Putamen (tissue), 1 donor: ENCODE measurements at regions not wholly inside any gene's neighbourhood (a gene's known extent, or its start where the extent isn't known, plus 50 kb on each side); places are given as distances from the start of the nearest gene placed in this dataset.
"Not testable (repeated sequence)": the region's sequence is repeated elsewhere in the genome, so short reads cannot be mapped to it uniquely, and the experiment has no call there.

Experiments
- DNase-seq: peaks from one replicate; pipeline ENCODE4 v3.0.0-alpha.2; 2016; ENCODE audit warnings: low spot score

DNA sequence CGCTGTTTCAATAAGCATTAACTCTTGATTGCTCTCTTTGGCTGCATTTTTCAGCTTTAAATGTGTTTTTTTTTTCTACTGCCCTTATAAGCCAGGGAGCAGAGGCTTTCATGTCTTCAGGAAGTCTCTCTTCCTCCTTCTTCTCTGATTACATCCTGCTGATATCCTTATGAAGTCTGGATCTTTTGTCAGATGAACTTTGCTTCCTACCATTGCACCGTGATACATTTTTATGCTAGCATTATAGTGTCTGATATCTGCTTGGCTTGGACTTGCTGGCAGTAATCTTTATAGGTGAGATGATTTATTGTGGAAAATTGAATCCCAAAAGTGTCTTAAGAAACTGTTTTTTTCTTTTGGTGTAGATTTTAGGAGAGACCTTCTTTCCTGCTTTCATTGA is 160.4 kb upstream of the CFAP20DC start:
- no peak for DNase-seq

DNA sequence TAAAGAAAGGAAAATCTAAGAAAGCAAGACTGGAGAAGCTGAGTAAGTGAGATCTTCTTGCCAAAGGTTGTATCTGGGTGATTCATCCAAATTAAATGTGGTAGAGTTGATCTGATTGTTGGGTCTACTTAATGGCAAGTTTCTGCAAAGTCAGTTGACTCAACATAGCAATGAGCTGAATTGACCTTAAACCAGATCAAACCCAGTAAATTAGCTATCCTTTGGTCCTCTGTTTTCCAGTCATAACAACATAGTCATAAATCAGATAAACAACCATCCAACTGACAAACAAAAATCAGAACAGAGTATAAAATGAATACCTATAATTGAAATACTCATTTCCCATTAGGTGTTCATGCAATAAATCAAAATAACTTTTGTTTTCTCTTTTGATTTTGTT is 142.6 kb upstream of the CFAP20DC start:
- no peak for DNase-seq

DNA sequence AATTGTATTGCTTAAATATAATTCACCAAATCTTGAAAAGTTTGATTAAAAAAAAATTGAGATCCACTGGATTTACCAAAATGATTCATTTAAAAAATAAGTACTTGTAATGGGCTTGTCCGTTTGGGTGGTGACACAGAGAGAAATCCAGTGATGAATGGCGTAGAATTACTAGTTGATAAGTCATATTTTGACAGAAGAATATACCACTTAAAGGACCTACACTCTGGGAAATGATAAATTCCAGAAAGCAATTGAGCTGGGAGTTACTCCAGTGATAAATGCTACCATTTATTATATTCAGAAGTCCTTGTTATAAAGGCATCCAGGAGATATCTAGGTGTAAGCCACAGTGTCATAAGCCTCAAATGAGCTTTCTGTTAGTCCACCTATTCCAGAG is 141.8 kb upstream of the CFAP20DC start:
- DNase-seq = no peak

DNA sequence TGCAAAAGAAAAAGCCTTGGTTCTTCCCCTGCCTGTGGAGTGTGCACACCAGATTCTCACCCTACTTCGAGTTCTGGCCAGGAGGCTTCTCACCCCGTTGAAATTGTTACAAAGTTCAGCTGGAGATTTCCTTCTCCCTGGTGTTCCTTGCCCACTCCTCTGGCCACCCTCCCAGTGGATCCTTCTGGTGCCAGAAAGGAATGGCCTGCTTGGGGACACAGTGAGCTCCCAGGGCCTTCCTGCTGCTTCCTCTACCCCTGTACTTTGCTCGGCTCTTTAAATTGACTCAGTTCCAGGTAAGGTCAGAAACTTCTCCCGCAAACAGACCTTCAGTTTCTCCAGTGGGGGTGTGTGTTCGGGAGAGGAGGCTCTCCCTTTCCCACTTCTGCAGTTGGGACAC is 140.1 kb upstream of the CFAP20DC start:
- DNase-seq = no peak

DNA sequence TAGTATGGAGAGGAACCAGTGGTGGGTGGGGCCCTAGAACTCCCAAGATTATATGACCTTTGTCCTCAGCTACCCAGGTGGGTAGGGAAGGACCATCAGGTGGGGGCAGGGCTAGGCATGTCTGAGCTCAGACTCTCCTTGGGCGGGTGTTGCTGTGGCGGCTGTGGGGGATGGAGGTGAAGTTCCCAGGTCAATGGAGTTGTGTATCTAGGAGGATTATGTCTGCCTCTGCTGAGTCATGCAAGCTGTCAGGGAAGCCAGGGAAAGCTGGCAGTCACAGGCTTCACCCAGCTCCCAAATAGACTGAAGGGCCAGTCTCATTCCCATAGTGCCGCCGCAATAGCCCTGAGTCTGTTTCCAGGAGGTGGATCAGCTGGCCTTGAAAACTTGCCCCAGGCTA is 139.7 kb upstream of the CFAP20DC start:
- DNase-seq = no peak

DNA sequence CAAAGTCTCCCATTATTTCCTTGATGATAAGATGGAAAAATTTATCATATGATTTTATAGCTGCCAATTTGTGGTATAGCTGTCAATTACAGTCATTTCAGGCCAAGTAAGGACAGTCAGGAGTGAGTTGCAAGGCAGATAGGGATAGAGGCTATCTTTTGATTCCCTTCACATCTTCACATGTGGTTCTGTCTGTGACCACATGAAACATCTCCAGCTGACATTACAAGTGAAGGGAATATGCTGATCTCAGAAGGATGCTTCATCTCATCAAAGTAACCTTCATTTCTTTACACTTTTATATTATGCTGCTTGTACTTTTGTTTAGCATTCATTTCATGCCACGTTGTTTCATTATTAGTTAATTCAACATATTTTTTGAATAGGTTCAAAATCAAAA is 136.9 kb upstream of the CFAP20DC start:
- DNase-seq = no peak

DNA sequence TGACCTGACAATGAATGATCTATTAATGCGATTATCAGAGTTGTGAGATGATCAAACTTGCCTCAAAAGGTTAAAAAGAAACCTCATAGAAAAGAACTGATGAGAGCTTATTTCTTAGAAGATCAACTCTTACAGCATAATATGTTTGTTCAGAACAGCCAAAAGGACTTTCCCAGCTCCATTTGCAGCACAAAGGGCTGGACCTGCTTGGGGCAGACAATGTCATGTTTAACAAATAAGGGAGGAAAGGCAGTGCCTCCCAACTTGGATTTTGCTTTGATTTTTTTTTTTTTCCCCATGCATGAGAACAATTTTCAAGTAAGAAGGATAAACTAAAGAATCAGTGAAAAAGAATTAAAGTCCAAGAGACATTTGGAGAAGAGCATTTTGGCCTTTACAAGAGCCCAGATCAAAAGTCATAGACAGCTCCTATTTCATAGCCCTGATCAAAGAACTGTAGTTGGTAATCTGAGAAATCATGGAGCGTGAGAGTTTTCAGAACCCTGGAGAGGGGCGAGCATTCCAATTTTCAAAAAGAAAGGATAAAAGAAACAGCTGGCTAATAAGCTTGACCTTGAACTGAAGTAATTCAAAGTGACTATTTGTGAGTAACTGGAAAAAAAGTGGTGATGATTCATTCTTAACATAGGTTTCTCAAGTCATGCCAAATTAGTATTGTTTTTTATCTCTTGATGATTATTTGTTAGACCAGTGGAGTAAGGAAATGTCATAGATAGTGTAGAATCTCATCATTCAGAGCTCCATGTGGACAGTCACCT is 136.0 kb upstream of the CFAP20DC start:
- DNase-seq = no peak

DNA sequence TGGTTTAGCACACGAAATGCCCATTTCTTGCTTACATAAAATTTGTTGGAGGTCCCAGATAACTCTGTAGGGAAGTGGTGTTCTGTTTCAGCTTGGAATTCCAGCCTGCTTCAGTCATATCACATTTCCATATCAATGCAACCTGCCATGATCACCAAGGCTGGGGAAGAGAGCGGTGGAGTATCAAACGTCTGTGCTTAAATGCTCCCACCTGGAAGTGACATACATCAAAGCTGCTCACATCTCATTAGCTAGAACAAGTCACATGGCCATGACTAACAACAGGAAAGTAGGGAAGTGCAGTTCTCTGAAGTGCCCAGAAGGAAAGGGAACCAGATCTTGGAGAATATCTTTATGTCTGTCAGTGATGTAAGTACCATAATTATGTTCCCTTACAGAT is 130.2 kb upstream of the CFAP20DC start:
- no peak for DNase-seq

DNA sequence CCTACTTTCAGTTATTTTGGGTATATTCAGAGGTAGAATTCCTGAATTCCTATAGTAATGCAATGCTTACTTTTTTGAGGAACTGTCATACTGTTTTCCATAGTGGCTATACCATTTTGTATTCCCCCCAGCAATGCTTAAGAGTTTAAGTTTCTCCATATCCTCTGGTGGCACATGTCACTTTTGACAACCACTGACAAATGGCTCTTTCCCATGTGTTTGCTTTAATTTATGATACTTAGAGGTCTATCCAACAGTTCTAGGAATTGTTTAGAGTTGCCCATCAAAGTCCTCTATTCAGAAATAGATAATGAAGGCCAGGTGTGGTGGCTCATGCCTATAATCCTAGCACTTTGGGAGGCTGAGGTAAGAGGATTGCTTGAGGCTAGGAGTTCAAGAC is 128.9 kb upstream of the CFAP20DC start:
- DNase-seq = no peak

DNA sequence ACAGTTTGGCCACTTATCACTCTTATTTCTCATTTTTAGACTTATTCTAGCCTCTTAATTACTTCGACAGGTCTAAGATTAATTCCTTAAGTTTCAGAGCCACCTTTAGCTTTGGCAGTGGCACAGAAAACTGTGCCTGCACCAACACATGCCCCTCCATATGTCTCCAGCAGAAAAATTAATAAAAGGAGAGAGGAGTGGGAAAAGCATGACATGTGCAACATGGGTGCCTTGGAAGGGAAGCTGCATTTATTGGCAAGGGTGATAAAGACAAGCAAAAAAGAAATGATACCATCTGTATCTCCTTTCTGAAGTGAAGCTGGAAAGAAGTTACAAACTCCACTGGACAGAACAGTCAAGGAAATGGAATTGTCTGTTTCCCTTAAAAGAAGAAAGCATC is 121.7 kb upstream of the CFAP20DC start:
- DNase-seq = no peak

DNA sequence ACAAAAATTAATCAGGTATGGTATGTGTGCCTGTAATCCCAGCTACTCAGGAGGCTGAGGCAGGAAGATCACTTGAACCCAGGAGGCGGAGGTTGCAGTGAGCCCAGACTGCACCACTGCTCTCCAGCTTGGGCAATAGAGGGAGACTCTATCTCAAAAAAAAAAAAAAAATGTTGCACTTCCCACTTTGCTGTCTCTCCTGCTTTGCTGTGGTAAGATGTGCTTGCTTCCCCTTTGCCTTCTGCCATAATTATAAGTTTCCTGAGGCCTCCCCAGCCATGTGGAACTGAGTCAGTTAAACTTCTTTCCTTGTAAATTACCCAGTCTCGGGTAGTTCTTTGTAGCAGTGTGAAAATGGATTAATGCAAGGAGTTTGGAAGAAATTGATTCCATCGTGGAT is 120.3 kb upstream of the CFAP20DC start:
- not testable (repeated sequence) for DNase-seq

DNA sequence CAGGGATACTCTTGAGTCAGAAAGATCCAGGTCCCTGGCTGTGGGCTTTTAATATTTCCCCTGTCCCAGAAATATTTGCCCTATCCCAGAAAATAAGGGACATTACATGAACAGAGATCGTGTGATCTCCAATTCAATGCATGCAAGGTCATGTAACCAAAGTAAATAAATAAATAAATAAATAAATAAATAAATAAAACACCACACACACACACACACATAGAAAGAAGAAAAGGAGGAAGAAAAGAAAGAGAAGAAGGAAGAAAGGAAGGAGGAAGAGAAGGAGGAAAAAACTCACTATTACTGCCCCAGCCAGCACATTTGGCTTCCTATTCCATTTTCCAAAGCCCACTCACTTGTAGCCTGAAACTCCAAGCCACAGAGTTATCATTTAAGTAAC is 117.9 kb upstream of the CFAP20DC start:
- no peak for DNase-seq

DNA sequence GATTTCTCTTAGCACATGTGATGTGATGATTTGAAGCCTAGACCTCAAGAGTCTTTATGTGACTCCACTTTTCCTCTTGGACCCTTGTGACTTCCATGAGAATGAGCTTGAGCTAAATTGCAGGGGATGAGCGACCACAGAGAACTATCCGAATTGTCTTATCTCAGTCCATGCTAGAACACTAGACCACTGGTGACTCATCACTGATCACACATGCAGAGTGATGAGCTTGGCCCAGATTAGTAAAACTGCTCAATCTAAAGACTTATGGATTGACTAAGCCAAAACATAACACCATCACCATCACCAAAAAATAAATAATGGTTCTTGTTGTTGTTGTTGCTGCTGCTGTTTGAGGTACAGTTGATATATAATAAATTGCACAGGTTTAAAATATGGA is 114.1 kb upstream of the CFAP20DC start:
- no peak for DNase-seq

DNA sequence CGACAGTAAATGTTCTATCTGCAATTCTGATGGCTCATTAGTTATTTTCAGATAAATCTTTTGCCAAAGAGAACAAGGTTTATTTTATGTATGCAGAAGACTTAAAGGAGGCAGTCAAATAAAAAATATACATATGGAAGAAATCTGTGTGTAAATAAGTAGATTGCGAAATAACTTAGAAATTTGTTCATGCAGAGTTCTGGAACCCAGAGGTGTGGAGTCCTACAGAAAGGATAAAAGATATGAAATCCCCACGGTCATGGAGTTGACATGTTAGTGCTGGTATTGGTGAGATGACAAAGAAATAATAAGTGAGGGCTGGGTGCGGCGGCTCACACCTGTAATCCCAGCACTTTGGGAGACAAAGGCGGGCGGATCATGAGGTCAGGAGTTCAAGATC is 111.2 kb upstream of the CFAP20DC start:
- no peak for DNase-seq

DNA sequence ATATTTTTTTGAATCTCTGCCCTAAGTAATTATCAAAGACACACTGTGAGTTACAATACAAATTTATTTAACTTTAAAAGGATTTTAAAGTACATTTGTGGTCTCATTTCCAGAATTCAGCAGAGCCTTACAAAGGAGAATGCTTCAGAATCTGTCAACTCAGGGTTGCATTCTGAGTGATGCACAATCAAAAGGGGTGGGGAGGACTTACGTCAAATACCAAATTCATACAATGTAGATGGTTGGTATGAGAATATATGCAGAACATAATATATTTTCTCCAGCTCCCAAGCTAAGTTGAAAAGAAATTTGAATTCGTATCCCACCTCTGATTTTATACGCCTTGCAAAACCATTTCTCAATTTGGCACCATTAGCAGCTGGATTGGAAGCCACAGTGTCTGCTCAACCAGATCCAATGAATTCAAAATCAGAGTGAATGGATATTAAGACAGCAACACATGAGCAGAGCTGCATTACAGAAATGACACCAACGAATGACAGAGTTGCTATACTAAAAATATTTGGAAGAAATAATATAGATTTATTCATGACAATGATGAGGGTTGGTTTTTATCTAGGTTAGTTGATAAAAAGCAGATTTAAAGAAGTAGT is 110.4 kb upstream of the CFAP20DC start:
- DNase-seq = no peak

DNA sequence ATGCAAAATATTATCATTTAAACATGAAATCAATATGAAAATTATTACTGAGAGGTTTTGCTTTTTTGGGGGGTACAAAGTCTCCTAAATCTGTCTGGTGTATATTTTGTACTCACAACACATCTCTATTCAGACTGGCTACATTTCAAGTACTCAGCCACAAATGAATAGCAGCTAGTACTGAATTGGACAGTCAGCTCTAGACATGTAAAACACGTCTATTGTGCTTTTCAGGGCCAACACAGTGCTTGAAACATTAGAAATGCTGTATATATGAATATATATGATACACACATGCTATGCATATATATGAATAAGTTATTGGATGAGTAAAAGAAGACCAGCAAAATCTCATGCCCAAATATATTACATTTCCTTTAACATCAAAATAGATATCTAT is 103.8 kb upstream of the CFAP20DC start:
- no peak for DNase-seq

DNA sequence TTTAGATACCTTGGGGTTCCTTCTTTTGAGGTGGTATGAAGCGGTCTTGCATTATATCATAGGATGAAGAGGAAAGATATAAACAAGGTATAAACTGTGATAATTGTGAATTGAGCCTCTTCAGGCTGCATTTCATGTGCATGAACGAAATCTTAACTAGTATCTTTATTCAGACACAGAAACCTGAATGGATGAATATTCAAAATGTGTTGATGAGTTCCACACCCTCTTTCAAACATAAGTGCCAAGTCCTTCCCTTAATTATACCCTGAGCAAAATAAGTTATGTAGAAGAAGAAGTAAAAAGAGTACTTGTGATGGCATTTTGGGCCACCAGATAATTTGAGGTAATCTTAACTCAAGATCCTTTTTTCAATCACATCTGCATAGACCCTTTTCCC is 103.1 kb upstream of the CFAP20DC start:
- no peak for DNase-seq

DNA sequence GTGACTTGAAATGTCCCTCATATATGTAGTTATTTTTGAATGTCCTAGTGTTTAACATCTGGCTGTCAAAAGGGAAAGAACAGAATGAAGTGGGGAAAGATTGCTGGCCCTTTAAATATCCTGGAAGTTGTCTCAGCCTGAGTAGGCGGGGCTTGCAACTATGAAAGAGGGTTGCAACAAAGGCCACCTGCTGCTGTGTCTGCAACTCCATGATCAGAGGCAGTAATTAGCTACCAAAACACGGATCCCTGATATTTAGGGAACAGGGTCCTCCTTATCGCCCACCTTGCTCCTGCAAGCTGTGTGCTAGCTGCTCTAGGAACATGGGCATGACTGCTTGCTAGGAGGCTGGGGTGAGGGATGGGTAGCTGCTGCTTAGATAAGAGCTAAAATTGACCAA is 100.2 kb upstream of the CFAP20DC start:
- no peak for DNase-seq

DNA sequence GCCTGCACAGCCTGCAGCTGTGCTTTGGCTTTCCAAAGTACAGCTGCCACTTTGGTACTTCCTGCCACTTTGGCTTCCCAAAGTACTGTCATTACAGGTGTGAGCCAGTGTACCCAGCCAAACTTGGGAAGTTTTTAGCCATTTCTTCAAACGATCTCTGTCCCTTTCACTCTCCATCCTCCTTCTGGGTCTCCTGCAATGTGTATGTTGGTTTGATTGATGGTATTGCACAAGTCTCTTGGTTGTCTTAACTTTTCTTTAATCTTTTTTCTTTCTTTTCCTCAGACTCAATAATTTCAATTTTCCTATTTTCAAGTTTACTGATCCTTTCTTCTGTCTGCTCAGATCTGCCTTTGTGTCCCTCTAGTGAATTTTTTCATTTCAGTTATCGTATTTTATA is 99.3 kb upstream of the CFAP20DC start:
- no peak for DNase-seq

DNA sequence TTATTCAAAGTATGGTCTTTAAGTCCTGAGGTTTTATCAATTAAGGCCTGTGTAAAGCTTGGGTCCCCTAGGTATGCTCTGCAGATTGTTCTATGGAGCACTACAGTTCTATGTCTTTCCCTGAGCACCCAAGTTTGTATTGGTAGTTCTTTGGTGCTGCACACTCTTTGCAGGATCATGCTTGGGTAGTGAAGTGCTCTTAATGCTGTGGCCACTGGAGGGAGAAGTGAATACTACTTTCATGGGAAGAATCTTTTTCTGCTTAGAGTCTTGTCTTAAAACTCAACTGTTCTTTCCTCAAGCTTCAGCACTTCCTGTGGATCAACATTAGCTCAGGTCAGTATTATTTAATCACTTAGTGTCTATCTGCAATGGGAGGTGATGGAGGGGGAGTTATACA is 93.6 kb upstream of the CFAP20DC start:
- no peak for DNase-seq

DNA sequence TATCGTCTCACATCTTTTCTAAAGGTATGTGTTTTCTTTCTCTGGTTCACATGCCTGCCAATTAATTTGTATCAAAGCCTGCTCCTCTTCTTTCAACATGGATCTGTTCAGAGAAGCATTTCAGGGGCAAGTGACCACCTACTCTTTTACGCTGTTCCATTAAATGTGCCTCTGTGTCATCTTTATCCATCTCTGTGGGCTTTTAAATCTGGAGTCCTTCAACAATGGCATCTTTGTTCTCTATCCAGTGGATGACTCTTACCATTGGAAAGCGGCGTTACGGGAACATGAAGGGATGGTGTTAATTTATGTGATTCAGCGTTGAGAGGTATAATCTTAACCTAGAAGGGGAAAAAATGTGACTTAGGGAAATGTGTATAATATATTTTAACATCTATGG is 92.7 kb upstream of the CFAP20DC start:
- DNase-seq = no peak

DNA sequence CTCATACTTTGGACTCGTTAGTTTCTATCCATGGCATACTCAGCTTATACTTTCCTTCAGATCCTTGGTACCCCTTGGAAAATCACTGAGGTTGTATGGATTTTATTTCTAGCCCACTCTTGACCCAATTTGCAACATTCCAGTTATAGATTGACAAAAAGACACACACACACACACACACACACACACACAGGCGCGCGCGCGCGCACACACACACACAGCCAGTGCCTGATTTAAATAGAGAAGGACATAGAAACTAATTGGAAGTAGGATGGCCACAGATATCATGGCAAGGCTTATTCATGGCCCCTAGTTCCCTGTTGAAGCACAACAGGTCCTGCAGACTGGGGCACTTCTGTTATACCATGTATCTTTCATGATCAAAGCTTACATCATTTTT is 89.1 kb upstream of the CFAP20DC start:
- DNase-seq = no peak

DNA sequence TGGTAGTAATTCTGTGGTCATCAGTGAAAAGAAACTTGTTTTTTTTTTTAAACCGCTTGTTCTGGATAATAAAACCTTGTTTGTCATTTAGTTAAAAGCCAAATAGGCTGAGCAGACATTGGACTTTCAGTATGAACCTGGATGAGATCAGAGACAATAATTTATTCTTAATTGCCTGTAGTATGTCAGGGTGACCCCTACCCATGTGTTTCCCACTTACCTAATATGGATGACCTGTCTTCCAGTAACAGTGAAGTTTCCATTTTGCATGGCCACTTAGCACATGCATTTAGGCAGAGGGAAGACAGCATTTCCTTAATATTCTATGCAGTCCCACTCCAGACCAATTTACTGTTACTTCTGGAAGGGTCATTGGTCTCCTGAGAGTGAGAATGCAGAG is 87.6 kb upstream of the CFAP20DC start:
- no peak for DNase-seq

DNA sequence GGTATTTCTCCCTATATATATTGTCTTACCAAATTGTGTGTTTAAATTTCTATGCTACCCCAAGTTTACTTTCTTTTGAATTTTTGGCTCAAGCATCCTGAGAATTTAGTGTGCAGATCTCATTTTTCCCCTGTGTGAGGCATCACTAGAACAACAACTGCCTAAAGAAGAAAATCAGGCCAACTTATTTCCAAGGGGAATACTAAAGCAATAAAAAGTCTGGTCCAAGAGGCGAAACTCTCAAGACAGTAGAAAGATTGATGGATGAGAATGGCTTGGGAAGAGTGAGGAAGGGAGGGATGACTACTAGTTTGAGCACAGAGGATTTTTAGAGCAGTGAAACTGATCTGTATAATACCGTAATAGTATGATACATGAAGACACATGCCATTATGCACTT is 86.3 kb upstream of the CFAP20DC start:
- DNase-seq = no peak
